HG03135 (cell line): ENCODE measurements at regions not wholly inside any gene's neighbourhood (a gene's known extent, or its start where the extent isn't known, plus 50 kb on each side); places are given as distances from the start of the nearest gene placed in this dataset.
A peak's percentile ranks its signal among the peaks of the same experiment; 100 is the strongest.

Source experiments
- ATAC-seq: cut with Tn5 transposase; IDR thresholded peaks from one replicate; pipeline ENCODE4 v1.9.1; 2021; ENCODE audit warnings: mild to moderate bottlenecking, moderate library complexity; ENCODE audit not compliant: unreplicated experiment

DNA sequence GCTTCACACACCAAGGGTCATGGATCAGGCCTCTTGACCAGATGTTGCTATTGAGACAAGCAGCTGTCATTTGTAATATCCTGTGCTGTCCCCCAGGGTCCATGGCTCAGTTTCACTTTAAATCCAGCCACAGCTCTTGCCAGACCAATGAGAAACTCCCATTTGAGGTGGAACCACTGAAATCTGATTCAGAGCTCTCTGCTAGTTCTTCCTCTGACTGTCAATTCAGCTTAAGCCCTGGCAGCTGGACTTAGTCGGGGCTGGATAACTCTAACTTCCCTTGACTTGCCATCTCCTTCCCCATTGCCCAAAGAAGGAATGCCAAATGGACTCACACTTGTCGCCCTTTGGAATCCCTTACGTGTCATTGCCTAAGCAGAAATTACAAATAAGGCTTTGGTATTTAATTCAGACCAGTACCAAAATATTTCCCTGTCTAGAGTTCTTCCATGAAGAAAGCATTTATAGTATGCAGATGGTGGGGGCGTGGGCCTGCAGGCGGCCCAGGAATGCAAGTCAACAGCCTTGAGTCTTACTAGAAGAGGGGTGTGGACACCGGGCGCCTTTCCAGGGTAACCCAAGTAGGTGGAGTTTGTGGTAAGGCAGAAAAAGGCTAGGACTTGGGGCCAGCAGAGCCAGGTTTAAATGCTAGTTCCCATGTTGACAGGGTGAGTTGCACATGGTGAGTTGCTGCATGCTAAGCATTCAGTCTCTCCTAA, 96.9 kb upstream of the TMPO start:
- peak; percentile 87 for ATAC-seq

GRCh38 chr12:98419081-98419794, 96.2 kb upstream of the TMPO start:
- no peak for ATAC-seq

GRCh38 chr12:98419795-98420404, 95.5 kb upstream of the TMPO start:
- no peak for ATAC-seq

GRCh38 chr12:98420461-98420860, 94.9 kb upstream of the TMPO start:
- no peak for ATAC-seq

- no peak for ATAC-seq
These were observed 94.1 kb upstream of the TMPO start for GRCh38 chr12:98421316-98421715.

- ATAC-seq, result no peak
These were observed 93.0 kb upstream of the TMPO start for GRCh38 chr12:98422359-98422758.

DNA sequence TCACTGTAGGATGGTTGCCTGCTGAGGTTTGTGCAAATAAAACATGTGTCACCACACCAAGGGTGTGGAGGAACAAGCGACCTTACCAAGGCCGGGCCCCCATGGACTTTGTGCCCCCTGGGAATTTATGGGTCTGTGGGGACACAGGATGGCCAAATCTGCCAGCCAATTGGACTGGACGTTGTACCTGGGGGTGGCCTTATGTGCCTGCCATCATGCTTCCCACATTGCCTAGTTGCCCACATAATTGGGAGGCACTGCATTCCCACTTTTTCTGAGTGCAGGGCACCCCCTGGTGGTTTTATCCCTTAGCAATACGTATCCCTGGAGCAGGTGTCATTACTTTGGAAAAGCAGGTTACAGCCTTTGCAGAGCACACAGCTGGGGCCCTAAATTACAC, 92.6 kb upstream of the TMPO start:
- ATAC-seq, result no peak

- no peak for ATAC-seq
These were observed 91.4 kb upstream of the TMPO start for GRCh38 chr12:98423963-98424362.

GRCh38 chr12:98424726-98425401, 90.5 kb upstream of the TMPO start:
- ATAC-seq, result peak; percentile 87

- ATAC-seq, result no peak
These were observed 89.5 kb upstream of the TMPO start for GRCh38 chr12:98425859-98426258.

DNA sequence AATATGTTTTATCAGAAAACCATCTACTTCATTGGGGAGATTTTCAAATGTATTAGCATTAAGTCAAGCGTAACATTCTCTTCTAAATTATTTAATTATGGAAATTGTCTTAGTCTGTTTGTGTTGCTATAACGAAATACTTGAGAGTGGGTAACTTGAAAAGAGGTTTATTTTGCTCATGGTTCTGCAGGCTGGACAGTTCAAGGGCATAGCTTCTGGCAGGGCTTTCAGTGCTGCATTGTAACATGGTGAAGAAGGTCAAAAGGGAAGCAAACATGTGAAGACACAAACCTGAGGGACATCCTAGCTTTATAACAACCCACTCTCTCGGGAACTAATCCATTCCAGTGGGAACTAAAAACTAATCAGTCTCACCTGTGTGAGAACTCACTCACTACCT, 84.3 kb upstream of the TMPO start:
- no peak for ATAC-seq

DNA sequence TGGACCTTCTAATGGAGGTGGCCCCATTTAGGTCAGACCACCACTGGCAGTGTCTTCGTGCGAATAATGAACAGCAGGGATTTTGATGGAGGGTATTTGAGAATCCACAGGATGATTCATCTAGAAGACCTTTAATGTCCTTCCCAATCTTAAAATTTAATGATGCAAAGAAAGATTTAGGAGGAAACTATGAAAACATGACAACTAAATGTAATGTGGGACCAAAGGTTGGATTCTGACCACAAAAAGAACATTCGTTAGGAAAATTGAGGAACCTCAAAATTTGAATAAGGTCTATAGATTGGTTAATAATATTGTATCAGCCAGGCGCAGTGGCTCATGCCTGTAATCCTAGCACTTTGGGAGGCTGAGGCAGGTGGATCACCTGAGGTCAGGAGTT, 78.2 kb upstream of the TMPO start:
- ATAC-seq, result no peak

DNA sequence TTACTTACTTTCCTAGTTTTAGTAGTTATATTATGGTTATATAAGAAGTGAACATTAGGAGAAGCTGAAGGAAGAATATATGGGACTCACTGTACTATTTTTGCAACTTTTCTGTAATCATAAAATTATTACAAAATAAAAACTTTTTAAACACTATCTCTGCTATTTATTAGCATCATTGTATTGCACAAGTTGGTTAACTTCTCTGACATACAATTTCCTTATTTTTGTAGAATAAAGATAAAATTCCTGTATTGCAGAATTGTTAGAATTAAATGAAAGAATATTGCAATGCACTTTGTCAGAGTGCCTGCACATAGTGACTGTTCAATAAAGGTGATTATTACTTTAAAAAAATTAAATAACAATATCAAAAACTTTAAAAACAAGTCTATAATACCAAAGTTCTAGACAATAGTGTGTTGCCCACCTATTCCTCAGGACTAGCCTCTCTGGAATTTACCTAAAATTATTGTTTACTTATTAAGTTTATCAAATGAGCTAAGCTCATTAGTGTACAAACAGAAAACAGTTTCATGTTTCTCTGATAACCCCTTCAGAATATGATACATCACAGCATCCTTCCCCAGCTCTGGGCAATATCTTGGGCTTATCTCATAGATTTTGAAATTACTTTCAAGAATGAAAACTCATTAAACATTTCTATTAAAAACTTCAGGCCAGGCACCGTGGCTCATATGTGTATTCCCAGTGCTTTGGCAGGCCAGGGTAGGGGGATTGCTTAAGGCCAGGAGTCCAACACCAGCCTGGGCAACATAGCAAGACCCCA, 77.4 kb upstream of the TMPO start:
- ATAC-seq, result no peak

- ATAC-seq, result no peak
These were observed 76.6 kb upstream of the TMPO start for GRCh38 chr12:98438656-98439230.

DNA sequence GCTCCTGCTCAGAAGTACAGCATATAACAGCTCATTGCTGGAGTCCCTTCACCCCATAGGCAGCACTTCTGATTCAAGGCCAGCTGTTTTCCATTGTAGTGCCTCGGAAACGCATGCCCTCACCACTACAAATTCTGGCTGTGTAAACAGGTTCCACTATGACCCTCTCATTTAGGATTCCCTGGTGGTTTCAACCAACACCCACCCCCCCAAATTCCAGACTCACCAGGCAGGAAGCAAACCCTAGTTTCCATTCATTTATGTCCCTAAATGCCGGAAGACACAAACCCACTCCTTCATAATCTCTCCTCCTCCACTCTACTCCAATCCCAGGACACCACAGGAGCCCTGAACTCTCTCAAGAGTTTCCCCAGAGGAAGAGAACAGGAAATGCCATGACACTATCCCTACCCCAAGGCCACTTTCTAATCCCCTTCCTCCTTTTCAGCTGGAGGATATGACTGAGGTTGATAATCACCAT, 75.9 kb upstream of the TMPO start:
- ATAC-seq, result no peak

DNA sequence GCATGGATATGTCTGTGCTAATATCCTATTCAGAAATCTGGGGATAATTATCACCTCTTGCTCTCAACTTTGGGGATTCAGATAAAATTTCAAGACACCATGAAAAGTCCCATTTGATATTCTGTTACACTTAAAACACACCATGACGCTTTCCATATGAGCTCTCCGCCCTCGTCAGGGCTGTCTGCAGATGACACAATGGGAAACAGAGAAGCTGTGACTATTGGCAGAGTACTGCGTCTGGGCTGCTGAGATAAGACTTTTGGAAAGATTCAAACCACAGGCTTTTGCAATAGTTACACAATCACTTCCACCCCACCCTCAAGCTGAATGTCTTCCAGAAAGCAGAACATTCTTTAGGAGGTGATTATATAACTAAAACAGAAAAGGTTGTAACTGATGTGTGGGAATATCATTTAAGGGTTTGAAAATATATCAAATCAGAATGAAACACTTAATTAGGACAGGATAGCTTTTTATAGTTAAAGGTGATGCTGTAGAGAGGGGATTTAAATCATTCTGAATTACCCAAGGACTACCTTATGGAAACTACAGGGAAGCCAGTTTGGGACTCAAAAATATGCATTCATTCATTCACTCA, 75.3 kb upstream of the TMPO start:
- no peak for ATAC-seq

DNA sequence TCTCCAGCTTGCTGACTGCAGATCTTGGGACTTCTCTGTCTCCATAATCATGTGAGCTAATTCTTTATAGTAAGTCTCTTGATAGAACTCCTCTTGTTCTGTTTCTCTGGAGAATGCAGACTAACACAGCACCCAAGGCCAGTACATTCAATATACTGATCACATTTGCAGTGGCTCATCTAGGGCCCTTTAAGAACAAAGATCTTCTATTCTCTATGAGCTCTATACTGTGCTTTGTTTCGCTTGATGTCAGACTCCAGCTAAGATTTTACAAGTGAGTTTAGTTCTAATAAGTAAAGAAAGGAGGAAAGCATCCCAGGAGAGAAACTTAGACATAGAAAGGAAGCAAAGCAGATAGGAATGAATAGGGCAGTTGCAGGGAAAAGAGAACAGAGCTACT, 69.3 kb upstream of the TMPO start:
- no peak for ATAC-seq

- ATAC-seq, result no peak
These were observed 68.7 kb upstream of the TMPO start for GRCh38 chr12:98446682-98447081.

DNA sequence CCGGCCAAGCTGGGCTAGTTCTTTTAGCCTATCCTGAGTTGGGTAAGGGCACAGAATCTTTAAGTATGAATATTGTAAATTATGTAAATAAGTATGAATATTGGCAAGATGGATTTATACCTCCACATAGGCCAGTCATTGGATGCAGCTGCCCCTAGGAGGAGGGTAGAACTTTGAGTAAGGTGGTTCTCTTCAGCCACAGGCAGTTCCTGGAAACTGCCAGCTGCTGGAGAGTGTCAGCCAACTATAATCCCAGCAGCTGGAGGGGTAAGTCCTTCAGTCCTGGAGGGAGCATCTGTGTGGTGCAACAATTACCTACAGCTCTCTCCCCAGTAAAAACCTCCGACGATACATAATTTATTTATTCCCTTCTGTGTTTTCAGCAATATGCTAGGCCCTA, 65.8 kb upstream of the TMPO start:
- ATAC-seq, result no peak

DNA sequence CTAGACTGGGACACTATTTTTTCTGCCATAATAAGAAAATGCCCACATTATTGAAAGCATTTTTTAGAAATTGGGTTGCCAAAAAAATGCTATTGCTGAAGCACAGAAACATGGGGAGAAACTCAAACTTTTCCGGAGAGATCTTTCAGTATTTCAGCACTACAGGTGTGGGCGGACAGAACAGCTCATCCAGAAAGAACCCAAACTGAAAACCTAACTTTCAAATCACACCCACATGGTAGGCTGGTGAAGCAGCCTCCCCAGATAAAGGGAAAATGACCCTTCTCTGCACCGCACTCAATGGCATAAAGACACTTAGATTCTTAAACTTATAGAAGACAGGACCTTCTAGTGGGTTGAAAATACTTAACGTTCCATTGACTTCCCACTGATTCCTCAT, 62.3 kb upstream of the TMPO start:
- ATAC-seq, result no peak
